Skeletal muscle cell (primary cell): ENCODE measurements at regions not wholly inside any gene's neighbourhood (a gene's known extent, or its start where the extent isn't known, plus 50 kb on each side); places are given as distances from the start of the nearest gene placed in this dataset.

Experiments used
- DNase-seq: peaks from one replicate; pipeline ENCODE4 v3.0.0-alpha.2; 2010; ENCODE audit warnings: low read depth
- H3K4me3 ChIP-seq: 2 replicates; pipeline ENCODE4 v1.5.1; 2011; ENCODE audit warnings: low read depth, mild to moderate bottlenecking, control low read depth, low read length, moderate library complexity

GRCh38 chr5:58060996-58061395, 398.9 kb downstream of the PLK2 start:
- H3K4me3 ChIP-seq: no peak overlapping the region
- DNase-seq: peak; percentile 70

DNA sequence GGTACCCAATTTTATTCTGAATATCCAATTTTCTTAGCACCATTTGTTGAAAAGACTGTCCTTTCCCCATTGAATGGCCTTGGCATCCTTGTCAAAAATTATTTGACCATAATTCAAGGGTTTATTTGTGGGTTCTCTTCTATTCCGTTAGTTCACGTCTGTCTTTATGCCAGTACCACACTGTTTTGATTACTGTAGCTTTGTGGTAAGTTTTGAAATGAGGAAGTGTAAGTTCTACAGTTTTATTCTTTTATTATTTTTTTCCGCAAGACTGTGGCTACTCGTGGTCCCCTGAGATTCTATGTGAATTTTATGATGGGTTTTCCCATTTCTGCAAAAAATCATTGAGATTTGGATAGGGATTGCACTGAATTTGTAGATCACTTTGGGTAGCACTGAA, 402.6 kb downstream of the PLK2 start:
- no peak for DNase-seq
- H3K4me3 ChIP-seq: no peak overlapping the region

DNA sequence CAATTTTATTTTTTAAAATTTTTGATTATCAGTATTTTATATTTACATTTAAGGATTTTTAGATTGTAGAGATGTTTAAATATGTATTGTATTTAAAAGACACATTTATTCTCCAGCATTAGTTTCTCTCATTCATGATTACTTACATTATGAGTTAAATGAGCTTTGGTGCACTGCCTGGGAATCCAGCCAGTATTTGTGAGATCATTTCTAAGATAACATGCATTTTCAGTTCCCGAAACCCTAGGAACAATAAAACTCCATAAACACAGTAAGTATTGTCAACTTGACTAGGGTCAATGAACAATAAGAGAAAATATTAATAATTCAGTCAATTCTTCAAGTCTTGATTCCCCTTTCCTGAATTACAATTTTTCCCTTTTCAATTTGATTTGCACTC, 403.3 kb downstream of the PLK2 start:
- no peak overlapping the region for H3K4me3 ChIP-seq
- DNase-seq: peak; percentile 39

DNA sequence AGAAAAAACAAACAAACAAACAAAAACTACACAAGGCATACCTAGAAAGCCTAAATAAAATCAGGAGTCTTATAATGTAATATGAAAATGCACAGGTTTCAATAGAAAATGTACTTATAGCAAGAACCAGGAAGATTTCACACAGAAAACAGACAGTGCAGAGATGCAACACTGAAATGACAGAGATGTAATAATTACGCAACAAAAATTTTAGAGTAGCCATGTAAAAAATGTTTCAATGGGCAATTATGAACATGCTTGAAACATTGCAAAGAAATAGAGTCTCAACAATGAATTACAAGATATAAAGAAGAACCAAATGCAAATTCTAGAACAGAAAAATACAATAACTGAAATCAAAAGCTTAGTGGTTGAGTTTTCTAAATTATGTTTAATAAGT, 405.9 kb downstream of the PLK2 start:
- no peak overlapping the region for H3K4me3 ChIP-seq
- no peak for DNase-seq

GRCh38 chr5:58048954-58049353, 410.9 kb downstream of the PLK2 start:
- no peak overlapping the region for H3K4me3 ChIP-seq
- DNase-seq: no peak

- no peak for DNase-seq
- no peak overlapping the region for H3K4me3 ChIP-seq
Measured at GRCh38 chr5:58048185-58048925, 411.5 kb downstream of the PLK2 start.

DNA sequence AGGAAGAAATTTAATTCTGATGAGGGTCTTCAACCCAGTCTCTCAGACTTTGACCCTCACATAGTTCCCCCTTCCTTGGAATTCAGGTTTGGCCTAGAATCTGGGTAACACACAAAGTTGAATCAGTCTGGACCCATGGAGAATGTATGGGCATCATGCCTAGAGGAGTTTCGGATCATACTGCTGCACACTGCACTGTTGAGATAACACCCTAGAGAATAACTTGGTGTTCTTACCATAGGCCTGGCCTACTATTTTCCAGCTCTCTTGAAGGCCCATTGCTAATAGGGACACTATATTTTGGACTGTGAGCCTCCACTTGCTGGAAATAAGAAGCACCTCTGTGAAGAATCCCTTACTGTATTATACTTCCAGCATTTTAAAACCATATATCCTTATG, 413.5 kb downstream of the PLK2 start:
- no peak overlapping the region for H3K4me3 ChIP-seq
- no peak for DNase-seq

DNA sequence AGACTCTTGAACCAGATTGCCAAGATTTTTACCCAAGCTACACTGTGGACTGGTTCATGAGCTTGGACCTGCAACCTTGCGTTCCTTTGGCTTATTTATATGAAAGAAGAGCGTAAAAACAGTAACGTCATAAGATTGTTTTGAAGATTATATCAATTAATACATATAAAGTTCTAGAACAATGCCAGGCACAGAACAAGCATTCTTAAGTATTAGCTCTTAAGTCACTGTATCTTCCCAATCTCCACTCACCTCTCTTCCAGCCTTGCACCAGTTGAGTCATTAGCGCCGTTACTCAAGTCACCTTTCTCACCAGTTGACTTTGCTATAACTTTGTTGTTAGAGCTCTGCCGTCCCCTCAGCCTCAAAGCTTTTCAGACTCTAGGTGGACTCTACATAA, 415.7 kb downstream of the PLK2 start:
- DNase-seq: no peak
- no peak overlapping the region for H3K4me3 ChIP-seq

DNA sequence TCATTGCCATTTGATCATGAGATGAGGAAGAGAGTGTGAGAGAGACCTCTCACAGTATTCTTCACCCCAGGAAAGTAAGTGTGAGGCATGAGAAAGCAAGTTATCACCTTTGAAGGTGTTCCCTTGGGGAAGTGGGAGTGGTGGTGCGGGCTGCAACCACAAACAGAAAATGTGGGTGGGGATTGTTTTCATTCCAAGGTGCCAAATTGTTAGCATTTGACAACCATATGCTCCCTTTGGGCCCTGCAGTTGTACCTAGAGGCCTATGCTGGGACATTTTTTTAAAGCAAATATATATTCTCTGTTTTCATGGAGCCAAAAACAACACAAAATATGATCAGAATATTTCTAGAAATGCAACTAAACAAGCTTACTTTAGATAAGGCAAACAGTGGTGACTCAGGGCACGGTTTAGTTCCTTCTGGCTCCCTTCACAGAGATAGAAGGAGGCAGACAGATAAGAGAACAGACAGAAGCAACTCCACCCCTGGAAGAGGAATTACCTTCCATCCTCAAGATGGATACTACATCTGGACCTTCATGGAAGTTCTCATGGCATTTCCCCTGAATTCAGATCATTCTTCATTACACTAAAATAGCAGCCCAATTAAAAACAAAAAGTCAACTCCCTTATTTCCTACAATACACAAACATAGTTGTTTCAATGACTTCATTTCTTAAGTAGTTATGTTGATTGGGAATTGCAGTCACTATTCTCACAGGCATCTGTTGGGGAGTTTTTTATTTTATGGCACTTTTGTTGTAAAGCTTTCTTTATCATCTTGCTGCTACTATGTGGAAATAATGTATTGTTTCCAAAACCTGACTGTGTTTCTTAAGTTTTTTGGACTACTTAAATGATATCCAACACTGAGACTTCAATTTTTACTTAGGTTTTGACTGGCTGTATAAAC, 416.6 kb downstream of the PLK2 start:
- no peak for DNase-seq
- no peak overlapping the region for H3K4me3 ChIP-seq

DNA sequence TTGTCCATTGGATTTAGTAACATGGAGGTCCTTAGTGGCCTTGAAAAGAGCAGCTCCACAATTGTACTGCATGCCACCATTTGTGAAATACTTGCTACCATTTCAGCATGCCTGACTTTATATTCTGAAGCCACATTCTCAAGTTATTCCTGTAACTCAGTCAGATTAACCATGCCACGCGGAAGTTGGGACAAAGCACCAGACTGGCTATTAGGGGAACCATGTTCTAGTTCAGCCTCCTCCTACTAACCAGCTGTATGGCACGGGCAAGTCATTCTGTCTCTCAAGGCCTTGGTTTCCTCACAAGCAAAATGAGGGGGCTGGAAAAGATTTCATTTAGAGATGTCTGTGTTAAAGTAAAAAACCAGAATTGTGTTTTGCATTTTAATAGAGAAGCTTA, 418.0 kb downstream of the PLK2 start:
- H3K4me3 ChIP-seq: no peak overlapping the region
- DNase-seq: no peak

- DNase-seq: no peak
- H3K4me3 ChIP-seq: no peak overlapping the region
Measured at GRCh38 chr5:58040846-58041245, 419.0 kb downstream of the PLK2 start.

DNA sequence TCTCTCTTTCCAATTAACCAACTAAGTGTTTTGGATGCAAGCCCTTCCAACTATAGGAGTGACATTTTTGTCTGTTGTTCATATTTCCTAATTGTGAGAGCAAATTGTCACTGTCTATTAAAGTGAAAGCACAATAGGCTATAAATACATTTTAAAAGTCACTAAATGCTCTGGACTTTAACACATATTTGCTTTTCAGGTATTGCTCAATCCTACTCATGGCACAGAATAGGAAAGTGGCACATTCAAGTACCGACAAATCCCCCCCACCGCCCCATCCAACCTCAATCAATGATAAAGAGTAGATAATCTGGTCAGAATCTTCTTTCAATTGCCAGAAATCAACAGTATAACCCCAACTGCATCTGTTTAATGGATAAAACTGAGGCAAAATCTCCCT, 419.8 kb downstream of the PLK2 start:
- DNase-seq: no peak
- H3K4me3 ChIP-seq: no peak overlapping the region

DNA sequence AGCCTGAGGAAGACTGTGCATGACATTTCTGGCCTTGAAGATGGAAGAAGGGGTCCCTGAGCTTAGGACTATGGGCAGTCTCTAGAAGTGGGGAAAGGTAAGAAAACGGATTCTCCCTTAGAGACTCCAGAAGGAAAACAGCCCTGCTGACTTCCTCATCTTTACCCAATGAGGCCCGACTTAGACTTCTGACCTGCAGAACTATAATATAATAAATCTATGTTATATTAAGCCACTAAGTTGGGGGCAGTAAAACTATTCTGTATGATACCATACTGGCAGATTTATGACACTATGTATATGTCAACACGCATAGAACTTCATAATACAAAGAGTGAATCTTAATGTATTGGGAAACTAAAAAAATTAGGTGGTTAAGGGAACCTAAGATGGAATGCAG, 422.0 kb downstream of the PLK2 start:
- no peak overlapping the region for H3K4me3 ChIP-seq
- no peak for DNase-seq

- H3K4me3 ChIP-seq: no peak overlapping the region
- no peak for DNase-seq
Measured at GRCh38 chr5:58025809-58026208, 434.1 kb downstream of the PLK2 start.

DNA sequence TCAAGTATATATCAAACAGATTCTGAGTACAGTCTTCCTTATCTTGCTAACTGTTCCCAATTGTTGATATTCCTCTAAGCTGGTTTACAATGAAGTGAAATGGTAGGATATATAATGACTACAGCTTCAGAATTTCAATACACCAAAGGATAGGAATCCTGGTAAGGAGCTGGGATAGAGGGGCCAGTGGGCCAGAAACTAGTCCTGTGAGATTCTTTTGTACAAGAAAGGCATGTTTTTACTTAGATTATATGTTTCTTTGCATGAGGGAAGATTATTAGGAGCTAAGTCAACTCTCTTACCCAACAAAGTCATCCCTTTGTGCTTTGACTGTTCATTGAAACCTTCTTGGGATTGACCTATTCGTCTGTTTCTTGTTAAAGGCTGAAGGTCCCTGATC, 435.7 kb downstream of the PLK2 start:
- DNase-seq: no peak
- no peak overlapping the region for H3K4me3 ChIP-seq

DNA sequence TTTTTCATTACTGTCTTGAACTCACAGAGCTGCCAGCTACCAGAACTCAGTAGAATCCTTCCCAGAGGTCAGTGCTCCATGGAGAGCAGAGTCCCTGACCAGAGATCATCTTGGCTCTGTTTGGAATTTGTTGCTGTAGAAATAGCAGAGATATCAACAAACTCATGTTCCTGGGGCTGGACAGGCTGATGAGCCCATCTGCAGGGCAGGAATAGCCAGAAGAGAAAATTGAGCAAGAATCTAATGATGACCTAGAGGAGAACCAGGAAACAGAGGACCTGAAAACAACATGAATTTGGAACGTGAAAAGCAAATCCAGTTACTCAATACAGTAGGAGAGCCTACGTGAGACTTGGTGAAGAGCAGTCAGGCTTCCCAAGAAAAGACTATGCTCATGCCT, 437.8 kb downstream of the PLK2 start:
- DNase-seq: no peak
- no peak overlapping the region for H3K4me3 ChIP-seq

GRCh38 chr5:58021466-58021865, 438.4 kb downstream of the PLK2 start:
- H3K4me3 ChIP-seq: no peak overlapping the region
- DNase-seq: no peak

GRCh38 chr5:58019614-58020013, 440.3 kb downstream of the PLK2 start:
- no peak for DNase-seq
- H3K4me3 ChIP-seq: no peak overlapping the region

- DNase-seq: no peak
- no peak overlapping the region for H3K4me3 ChIP-seq
Measured at GRCh38 chr5:58018016-58018415, 441.9 kb downstream of the PLK2 start.

- no peak overlapping the region for H3K4me3 ChIP-seq
- no peak for DNase-seq
Measured at GRCh38 chr5:58016877-58017276, 443.0 kb downstream of the PLK2 start.

DNA sequence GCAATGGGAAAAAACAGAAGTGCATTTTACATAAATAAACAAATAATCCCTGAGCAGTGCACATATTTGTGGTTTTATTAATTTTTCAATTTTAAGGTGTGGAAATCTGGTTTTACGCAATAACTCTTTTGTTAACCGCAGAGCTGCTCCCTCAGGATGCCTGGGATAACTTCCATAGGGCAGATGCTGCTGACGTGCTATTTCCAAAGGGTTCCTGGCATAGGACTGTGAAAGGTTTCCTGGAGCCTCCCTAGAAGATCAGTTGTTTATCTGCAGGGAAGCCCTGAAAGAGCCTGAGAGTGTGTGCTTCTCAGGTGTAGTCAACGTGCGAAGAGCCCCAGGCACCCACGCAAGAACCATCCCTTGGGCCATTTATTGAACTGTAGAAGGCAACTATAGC, 443.5 kb downstream of the PLK2 start:
- H3K4me3 ChIP-seq: no peak overlapping the region
- peak; percentile 55 for DNase-seq
